NCI-H1694 treated with DMSO at 0.1 percent for 48 hours (cell line): ENCODE measurements at regions not wholly inside any gene's neighbourhood (a gene's known extent, or its start where the extent isn't known, plus 50 kb on each side); places are given as distances from the start of the nearest gene placed in this dataset.

Experiments used
- DNase-seq: peaks from one replicate; lab custom pipeline; 2025; lab: John Stamatoyannopoulos, UW

DNA sequence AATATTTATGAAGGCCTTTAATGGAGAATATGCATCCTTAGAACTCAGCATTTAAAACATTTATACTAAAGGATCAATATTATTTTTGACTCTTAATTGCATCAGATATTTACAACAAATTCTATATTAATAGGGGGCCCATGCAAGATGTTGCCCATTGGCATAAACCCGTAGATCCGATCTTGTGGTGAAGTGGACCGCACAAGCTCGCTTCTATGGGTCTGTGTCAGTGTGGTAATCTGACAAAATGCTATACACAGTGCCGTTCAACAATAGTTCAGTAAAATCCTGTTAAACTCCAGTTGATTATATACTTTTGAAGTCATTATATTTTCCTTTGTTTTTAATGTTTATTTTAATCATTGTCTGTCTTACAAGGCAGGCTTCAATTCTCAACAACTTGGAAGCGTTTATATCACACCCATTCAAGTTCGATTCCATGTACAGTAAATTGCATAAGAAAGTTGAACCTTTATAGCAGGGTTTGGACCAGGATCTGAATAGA is 809.2 kb downstream of the USP25 start:
- DNase-seq: no peak

DNA sequence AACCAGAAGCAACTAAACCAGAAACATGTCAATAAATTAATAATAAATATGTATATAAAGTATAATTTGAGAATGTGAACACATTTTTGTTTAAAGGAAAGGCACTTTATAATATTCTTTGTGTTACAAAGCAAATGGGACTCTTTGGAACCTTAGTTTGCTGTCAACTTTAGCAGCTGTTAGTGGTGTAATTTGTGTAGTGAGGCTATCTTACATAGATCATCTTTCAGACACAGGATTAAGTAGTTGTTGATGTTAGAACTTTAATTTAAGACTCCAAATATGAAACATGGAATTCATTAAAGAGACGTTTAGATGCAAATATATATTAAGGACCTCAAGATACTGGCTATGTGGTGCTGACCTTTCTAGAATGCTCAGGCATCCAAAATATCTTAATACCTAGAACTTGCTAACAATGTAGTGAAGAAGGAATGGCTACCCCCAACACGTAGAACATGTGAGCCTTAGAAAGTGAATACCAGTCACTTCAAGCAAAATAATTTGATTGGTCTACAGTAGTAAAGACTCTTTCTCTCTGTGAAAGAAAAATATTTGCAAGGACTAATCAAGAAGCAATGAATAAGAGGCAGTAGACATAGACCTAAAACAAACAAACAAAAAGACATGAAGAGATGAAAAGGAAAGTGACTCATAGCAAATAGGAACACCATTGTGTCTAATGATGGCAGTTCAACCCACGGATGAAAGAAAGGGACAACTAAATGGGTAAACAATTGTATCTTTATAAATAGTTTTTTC is 811.4 kb downstream of the USP25 start:
- DNase-seq: no peak

DNA sequence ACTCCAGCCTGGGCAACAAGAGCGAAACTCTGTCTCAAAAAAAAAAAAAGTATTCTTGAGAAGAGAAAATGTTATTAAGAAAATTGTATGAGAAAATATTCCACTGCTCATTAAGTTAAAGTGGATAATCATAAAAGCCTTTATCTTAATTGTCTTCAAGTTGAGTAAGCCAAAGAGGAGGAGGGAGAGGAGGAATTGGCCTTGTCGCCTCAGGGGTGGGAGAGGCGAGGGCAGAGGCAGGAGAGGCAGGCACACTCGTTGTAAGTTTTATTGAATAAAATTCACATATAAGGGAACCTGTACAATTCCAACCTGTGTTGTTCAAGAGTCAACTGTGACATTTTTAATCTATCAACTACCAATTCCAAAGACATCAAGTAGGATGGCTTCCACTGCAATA is 820.3 kb downstream of the USP25 start:
- no peak for DNase-seq

DNA sequence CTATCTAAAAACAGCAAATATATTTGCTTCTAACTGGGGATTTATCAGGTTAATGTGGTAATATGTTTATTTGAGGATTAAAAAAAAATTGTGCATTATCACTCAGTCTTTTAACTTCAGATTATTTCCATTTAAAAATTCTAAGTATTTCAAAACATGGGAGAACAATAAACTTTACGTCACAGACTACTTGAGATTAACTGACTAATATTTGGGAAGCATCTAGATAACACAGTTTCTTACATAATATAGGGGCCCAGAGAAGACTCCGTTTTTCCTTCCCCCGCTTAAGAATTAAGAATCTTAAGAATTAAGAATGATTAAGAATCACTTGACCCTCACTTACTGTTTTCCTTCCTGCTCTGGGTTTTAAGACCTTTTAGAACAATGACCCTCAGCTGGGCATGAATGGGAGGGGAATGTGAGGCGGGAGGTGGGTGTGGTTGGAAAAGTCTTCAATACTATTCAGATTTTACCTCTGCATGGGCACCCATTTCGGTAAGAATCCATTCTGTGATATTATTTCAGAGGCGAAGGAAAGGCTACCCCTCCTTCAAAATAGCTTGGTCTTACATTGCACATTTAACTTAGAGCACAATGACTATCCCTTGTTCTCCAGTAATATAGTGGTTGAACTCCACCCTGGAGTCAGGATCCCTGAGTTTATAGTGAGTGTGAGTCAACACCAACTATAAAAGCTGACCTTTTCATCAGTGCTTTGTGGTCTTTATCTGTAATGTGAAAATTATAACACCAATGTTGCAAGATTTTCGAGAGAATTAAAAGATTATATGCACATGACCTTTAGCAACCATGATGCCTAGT is 821.3 kb downstream of the USP25 start:
- DNase-seq: no peak

DNA sequence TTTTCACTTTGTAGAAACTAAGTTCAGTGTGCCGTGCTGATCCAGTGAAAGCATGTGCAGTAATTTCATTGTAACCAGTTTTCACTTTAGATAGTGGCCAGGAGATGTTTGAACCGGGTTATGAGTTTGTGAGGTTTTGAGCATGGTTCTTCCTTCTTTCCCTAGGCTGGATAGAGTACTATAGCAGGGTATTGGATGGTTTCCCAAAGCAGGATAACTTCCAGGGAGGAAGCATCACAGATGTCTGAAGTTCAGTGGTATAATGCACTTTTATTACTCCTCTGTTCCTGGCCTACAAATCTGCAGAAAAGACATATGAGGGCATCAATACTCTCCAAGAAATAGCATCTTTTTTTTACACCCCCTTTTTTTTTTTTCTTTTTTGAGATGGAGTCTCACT is 823.1 kb downstream of the USP25 start:
- DNase-seq: no peak

DNA sequence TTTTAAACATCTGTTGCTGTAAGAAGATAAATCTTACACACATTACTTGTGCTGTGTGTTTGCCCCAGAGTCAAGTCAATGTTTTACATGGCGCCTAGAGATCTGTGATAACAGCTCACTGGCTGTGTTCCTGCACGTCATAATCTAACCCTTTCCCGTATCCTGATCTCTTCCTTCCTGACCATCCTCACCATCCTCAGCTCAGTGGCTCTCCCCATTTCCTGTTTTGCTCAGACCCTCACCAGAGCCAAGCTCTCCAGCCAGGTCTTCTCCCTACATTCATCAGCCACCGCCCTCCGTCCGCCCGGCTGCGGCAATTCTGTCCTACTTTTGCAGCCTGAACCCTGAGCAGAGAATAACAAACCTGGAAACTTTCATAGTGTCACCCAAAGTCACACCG is 824.7 kb downstream of the USP25 start:
- DNase-seq: no peak

DNA sequence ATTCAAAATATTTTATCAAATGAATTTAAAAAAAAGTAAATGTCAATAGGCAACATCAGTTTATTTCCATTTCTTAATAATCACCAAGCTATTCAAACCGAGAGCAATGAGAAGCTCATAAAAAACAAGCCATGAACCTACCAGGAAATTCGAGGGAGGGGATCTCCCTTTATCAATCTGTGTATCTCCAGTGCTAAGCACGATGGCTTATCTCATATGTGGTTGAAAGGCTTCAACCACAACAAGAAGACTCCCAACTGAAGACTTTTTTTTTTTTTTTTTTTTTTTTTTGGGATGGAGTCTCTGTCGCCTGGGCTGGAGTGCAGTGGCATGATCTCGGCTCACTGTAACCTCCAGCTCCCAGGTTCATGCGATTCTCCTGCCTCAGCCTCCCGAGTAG is 833.3 kb downstream of the USP25 start:
- no peak for DNase-seq

DNA sequence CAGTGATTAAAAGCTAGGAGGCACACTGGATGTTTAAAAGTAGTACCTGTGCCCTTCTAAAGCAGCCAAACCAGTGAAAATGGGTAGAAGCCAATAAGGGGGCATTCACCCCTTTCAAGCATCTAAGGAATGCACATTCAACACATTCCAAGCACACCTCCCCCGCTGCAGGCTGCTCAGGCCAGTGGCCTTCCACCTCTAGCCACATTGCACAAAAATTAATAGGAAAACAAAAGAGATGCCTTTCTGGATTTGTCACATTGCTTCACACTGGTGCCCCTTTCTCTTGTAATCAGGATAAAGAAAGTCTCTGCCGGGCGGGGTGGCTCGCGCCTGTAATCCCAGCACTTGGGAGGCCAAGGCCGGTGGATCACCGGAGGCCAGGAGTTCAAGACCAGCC is 834.0 kb downstream of the USP25 start:
- no peak for DNase-seq

DNA sequence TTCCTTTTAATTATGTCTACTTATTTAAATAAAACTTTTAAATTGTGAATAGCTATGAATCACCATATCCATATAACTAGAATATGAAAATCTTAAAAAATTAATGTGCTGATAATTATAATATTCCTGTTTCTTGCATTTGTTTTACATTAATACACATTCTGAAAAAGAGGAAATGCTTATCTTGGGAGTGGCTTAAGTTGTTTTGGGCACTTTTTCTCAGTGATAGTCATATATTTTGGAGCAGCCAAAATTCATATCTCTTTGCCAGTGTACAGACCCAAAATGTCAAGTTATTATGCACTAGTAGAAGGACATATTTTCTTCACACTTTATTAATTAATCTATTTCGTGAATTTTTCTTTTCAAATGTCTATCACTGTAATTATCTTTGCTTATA is 838.5 kb downstream of the USP25 start:
- DNase-seq: no peak

DNA sequence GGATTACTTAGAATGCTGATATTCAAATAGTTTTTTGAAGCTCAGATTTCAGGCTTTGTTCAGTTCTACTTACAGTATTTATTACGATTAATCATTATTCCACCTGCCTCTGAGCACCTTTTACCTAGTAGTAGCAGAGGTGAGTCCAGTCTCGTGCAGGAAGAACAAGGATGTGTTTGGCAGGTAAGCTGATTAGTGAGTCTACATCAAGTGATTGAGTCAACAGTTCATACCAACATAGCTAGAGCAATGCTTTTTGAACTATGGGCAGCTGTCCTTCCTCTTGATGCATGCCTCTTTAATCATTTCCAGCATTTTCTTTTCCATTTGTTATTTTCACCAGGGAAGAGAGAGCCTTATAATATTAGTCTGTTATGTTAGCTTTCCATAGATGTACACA is 838.9 kb downstream of the USP25 start:
- DNase-seq: no peak

DNA sequence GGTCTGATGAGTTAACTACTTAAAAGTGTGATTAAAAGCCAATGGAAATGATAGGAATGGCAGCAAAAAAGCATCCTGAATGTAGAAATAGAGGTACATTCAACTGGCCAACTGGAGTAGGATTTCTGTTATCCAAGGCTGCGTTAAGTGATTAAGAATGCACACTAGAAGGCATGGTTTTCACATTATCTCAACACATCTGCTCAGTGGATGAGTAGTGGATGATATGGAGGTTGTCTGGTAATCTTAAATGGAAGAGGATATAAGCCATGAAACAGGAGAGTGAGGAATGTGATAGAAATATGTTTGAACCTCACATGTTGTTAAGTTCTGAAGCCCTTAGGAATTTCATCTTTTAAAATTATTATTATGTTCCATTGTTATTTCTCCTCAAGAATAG is 839.9 kb downstream of the USP25 start:
- DNase-seq: no peak

DNA sequence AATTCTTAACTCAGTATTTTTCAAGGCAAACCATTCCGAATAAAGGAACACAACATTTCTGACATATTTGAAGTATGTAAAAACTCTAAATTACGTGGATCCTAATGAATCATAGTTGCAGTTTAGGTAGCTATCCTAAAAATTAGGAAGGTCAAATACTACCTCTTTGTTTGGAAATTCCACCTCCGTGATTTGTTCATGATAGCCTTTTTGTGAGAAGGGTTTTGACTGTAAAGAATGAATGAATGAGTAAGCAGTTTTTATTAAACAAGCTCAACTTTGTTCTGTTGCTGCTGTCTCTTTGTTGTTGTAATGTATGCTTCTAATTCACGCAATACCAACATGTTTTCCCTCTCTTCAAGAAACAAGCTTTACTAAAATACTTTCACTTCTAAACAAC is 840.4 kb downstream of the USP25 start:
- DNase-seq: no peak

DNA sequence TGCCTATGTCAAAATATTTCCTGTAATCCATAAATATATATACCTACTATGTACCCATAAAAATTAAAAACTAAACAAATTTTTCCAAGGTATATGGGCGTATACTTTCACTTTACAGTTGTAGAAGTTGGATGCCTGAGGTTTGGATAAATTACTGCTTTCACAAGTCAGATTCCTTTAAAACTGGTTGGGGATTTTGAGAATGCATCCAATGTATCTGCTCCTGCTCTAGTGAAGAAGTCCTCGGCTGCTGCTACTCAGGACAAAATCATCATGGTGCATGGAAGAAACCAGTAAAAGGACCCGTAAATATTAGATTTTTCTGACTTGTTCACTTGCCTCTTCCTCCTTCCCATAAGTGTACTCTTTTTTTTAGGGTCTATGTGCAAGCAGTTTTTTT is 841.1 kb downstream of the USP25 start:
- no peak for DNase-seq

DNA sequence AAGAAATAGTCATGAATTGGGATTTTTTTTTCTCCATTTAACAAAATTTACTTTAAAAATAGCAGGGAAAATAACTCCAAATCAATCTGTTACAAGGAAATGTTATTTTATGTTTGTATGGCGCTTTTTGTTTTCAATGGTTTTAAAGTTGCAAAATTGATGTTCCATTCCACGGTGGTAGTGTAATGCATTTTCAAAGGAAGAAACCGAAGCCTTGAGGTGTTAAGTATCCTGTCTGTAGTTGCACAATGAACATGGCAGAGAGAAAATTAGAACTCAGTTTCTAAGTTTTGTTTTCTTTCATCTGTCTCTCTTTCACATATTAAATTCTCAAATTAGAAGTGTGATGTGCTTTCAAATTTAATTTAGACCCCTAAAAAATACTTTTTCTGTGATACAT is 841.8 kb downstream of the USP25 start:
- no peak for DNase-seq

DNA sequence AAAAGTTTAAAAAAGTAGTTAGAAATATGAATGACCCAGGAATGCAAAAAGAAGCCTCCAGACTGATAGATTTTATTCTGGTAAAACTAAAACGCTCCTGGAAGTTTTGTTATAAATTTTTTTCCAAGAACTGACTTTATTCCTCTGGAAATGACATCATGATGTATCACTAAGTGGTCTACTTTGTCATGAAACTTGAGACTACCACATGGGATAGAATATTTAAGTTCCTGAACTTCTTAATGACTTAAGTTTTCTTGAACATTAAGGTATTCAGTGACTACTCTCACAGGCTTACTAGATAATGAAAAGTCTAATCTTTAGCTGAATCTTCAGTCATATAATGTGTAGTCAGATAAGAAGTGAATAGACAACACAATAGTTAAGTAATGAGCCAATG is 842.2 kb downstream of the USP25 start:
- no peak for DNase-seq

DNA sequence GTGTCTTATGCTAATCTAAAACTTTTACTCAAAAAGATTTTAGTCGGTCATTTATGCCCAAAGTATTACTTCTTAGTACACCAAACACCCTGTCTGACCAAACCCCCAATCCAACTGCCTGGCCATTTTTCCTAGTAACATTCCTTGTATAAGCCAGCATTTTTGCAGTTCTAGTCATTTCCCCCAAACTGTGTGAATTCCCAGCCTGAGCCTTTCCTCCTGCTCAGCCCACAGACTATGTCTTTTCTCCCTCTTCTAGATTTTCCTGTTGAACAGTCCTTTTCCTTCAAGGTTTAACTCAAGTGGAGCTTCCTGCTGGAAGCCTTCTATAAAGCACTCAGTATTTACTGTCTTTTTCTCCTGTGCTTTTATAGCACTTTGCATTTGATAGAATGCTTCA is 843.8 kb downstream of the USP25 start:
- no peak for DNase-seq

DNA sequence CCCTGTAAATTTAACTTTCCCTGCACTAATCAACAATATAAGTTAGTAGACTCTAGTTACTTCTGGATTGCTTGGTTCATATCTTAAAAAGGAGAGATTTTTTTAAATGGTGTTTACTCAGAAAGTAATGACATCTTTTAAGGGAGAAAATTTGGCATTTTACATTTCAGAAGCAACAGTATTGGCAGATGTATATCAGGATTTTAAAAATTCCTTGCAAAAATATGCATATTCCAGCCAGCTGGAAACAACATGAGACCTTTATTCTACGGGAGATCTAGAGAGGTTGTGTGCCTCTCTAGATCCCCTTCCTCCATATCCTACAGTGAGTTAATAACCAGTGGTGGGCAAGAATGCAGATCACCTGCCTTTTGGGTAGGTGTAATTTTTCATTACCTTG is 848.2 kb downstream of the USP25 start:
- no peak for DNase-seq

DNA sequence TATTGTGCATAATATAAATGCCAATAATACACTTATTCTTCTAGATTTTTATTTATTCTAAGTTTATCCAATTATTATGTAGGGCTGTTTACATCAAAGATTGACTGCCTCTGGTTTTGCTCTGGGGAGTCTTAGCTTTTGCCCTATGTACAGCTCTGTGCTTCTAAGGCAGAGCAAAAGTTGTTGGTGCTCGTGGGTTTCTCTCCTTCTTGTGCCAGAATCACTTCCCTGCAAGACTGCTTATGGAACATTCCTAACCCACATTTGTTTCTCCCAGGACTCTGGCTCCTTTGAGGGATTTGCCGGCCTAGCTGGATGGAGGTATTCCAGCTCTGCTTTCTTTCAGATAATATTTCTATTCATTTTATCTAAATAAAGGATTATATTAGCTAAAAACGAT is 849.1 kb downstream of the USP25 start:
- no peak for DNase-seq

DNA sequence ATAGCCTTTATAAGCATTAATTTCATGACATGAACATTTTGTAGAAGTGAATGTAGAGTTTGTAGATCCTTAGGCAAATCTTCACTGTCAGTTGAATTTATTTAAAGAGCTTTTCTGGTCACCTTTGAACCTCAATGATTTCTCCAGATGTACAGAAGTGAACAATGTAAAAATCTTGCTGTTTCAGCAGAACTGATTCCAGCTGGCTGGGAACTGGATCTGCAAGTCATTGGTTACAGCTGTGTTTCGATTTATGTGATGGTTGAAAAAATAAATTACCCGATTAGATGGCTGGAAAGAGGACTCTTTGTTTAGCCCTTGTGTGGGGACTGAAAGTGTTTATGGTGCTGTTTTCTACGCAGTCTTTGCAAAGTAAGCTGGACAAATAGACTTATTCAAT is 849.8 kb downstream of the USP25 start:
- DNase-seq: no peak

DNA sequence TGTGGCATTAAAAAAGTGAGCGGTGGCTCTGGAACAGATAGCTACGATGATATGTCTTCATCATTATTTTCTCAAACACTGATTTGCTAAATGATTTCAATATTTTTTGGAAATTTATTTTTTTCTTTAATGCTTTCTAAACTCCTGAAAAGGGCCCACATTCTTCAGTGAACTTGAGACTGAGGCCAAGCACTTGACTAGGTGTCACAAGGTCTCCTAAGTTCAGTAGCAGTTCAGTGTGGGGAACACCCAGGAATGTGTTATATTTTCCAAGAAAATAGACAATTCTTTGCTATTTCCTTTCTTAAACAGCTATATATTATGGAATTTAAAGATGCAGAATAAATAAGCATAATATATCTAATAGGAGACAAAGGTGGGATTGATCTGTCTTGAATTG is 850.9 kb downstream of the USP25 start:
- no peak for DNase-seq

DNA sequence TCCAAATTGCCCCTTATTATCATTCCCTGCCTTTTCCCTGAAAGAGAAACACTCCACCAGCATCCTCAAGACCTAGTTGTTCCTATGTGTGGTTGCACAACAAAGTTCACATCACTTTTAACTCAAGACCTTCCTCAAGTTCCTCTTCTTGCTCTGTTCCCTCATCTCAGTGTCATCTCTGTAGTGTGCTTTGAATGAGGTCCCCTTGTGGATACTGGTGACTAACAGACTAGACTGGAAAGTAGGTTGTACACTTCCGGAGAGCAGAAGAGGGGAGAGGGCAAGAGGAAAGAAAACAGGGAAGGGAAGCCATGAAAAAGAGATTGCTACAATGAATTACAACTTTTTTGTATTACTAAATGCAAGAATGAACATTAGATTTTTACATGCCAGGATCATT is 853.8 kb downstream of the USP25 start:
- DNase-seq: no peak

DNA sequence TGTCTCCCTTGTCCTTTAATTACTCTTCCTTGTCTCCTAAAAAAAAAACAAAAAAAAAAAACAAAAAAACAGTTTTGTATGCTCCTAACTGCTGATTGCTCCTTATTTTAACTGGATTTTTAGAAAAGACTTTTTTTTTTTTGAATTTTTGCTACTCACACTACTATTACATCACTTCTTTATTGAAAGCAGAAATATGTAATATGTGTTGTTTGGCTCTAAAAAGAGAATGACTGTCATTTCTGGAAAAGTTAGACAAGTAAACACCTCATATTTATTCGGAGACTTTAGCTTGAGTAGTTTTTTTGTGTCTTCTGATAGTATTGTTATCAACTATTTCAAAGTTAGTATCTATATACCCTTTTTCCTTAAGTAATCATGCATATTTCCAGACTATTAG is 855.0 kb downstream of the USP25 start:
- no peak for DNase-seq

DNA sequence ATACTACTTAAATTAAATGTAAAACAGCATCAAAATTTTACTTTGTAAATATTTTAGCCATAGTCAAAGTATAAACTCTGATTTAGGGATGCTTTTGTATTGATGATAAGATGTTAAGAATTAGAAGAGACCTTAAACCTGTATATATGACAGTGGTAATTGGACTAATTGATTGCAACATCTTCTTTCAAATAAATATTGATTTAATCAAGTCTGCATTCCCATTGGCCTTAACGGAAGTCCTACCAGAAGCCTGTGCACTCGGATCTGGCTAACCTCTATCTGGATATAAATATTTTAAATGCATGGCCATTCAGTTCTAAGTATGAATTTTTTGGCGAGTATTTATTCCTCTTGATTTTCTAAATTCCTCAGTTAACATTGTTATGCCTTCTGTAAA is 856.1 kb downstream of the USP25 start:
- no peak for DNase-seq
